Suppressor macrophage treated with lipopolysaccharide for 4 hours (primary cell): ENCODE measurements at regions not wholly inside any gene's neighbourhood (a gene's known extent, or its start where the extent isn't known, plus 50 kb on each side); places are given as distances from the start of the nearest gene placed in this dataset.
"Not testable (repeated sequence)": the region's sequence is repeated elsewhere in the genome, so short reads cannot be mapped to it uniquely, and the experiment has no call there.

Experiments used
- DNase-seq: peaks from one replicate; pipeline ENCODE4 v3.0.0-alpha.2; 2020

GRCh38 chr6:169973588-169974467 is 222.4 kb downstream of the ERMARD start:
- not testable (repeated sequence) for DNase-seq

- DNase-seq = no peak
Observed at GRCh38 chr6:169972736-169973135, 221.3 kb downstream of the ERMARD start.

DNA sequence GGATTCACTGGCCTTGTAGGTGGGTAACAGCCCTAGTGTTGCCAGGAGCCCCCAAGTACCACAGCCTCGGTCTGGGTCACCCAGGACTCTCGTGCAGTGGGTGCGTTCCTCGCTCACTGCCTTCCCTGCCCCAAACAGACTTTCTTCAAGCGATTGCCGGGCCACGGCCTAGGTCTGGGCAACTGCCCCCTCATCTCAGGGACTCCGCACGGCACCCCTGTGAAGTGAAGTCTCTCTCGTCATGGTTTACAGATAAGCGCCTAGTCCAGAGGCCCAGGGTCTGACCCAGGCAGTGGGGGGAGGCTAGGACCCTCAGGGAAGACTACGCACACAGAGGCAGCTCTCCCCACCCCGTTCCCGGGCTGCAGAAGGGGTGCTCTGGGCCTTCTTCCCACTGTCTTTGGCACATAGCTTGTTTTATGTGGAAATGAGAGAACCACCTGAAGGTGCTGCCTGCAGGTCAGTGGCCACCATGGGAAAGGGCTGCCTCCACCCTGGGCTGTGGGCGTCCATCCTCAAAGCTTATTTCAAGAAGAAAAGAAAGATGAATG is 220.8 kb downstream of the ERMARD start:
- no peak for DNase-seq

GRCh38 chr6:169971081-169971861 is 219.8 kb downstream of the ERMARD start:
- no peak for DNase-seq

- no peak for DNase-seq
Observed at GRCh38 chr6:169970306-169970988, 219.0 kb downstream of the ERMARD start.

GRCh38 chr6:169969372-169970099 is 218.1 kb downstream of the ERMARD start:
- DNase-seq = no peak

GRCh38 chr6:169968541-169969270 is 217.3 kb downstream of the ERMARD start:
- no peak for DNase-seq

DNA sequence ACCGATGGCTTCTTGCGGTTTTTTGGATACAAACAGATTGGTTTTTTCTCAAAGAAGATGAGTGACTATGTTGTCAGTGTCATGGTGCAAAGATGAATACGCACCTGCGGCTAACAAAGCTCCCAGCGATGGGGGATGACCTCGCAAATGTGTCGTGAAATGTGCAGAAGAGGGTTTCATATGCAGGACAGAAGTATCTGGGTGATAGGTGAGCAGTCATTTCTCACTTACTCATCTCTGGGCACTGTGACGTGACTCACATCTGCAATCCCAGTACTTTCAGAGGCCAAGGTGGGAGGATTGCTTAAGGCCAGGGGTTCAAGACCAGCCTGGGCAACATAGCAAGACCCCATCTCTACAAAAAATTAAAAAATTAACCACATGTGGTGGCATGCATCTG is 216.3 kb downstream of the ERMARD start:
- no peak for DNase-seq

DNA sequence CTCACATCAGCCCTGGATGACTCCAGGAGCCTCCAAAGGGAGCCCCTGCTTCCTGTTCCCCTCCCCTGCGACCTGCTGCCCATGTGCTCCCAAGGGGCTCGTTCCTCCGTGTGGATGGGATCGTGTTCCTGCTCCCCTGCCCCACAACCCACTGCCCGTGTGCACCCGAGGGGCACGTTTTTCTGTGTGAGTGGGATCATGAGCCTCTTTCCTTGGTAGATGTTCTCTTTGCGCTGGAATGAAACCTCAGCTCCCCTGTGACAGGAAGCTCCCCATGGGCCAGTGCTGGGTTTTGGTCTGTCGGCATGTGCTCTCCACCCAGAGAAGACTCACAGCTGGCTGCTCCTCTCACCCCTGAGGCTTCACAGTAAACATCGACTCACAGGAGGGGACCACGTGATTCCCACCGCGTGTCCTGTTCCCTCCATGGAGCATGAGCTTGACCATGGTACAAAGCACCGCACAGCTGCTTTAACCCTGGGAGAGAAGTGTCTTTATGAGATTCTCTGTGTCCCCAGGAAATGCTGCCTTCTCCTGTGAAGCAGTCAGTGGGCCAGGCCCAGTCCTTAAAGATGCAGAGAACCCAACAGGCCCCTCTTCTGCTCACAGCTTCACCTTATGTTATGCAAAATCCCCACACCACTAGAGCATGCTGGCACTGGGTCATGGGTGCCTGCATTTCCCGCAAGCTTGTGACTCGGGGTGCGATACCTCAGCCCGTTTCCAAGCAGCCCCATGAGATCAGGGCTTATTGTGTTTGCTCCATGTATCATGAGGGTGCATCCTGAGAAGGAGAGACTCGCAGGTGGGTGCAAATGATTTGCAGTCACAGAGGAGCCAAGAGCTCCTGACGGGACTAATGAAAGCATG is 215.1 kb downstream of the ERMARD start:
- no peak for DNase-seq

DNA sequence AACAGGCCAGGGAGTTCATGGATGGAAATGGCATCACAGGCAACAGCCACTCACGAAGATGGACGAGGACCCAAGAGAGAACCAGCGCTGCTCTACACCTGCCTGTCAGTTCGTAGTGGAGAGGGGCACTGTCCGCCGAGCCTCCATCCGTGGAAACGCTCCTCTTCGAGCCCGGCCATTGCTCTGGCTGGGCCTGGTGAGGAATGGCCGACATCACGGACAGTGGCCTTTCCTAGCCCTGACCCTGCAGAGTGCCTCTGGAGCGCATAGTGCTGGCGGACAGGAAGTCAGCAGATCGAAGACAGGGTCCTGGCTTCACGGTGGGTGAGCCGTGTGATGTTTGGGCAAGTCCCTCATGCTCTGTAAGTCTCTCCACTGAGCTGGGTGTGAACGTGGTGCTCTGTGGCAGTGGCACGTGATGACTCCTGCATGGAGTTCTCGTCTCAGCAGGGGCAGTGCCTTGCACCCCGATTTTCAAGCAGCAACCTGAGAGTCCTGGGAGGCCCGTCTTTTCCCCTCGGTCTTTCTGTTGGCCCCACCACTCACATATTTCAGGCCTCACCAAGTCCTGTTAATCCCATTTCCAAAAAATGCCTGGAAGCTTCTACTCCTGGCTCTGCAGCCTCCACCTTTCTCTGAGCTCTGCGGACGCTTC is 214.4 kb downstream of the ERMARD start:
- DNase-seq = no peak

- DNase-seq = no peak
Observed at GRCh38 chr6:169965239-169965638, 213.8 kb downstream of the ERMARD start.

- no peak for DNase-seq
Observed at GRCh38 chr6:169964486-169965180, 213.2 kb downstream of the ERMARD start.

GRCh38 chr6:169963581-169964297 is 212.3 kb downstream of the ERMARD start:
- DNase-seq = no peak

DNA sequence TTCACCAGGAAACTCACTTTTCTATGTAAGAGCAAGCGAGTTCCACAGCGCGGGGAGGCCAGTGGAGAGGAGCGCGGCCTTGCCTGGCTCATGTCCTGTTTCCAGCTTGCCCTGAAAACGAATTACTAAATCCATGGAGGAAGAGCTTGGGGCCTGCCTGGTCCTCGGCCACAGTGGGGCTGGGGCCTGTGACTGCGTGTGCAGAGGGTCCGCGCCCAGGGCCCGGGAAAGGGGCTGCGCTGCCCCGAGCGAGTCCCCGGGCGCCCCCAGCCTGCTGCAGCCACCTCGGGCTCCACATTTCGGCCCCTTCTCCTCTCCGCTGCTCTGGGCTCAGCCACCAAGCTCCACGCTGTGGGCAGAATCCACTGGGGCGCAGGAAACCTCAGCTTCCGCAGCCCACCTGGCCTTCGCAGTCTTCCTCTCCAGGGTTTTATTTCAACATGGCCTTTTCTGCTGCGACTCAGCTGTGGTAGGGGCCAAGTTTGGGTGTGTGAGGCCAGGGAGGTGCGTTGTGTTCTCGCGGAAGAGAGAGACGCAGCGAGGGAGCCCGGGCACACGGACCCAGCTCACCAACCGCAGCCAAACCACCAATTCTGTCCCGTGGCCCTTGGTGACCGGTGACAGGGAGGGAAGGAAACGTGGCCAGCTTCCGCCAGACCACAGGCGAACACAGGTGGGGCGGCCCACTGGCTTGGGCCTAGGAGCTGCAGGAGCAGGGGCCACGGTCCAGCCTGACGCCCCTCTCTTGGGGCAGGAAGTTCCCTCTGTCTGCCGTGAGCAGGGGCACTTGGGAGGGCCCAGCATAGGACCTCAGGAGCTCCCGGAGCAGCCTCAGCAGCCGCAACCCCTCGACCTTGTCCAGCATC is 211.4 kb downstream of the ERMARD start:
- DNase-seq = no peak

DNA sequence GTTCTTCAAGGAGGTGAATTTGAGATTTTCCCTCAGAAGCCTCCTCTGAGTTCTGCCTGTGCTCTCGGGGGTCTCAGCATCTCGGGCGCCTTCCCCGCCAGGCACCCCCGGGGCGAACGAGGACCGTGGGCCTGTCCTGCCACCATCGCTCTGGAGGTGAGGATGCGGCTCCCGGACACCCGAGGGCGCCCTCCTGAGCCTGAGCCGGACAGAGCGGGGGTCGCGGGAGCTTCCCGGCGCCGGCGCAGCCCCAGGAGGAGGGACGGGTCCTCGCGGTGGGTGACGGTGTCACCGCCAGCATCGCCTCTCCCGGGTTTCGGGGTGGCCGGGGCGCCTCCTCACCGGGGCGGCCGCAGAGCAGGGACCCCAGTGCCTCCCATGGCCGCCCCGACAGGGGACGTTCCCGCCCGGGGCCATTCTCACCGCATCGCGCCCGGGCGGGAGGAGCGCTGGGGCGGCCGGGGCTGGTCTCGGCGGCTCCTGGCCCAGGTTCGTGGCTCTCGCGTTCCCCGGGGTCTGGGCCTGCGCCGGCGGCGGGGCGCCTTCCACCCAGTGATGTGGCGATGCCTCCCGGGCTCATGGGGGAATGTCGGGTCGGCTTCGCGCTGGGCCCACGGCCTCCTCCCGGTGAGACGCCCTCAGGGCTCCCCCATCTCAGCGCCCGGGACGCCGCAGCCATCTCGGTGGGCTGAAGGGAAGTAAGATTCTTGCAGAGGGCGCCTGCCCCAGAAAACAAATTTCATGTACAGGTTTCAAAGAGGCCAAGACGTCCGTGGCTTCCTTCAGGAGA is 210.5 kb downstream of the ERMARD start:
- DNase-seq = peak; percentile 26

DNA sequence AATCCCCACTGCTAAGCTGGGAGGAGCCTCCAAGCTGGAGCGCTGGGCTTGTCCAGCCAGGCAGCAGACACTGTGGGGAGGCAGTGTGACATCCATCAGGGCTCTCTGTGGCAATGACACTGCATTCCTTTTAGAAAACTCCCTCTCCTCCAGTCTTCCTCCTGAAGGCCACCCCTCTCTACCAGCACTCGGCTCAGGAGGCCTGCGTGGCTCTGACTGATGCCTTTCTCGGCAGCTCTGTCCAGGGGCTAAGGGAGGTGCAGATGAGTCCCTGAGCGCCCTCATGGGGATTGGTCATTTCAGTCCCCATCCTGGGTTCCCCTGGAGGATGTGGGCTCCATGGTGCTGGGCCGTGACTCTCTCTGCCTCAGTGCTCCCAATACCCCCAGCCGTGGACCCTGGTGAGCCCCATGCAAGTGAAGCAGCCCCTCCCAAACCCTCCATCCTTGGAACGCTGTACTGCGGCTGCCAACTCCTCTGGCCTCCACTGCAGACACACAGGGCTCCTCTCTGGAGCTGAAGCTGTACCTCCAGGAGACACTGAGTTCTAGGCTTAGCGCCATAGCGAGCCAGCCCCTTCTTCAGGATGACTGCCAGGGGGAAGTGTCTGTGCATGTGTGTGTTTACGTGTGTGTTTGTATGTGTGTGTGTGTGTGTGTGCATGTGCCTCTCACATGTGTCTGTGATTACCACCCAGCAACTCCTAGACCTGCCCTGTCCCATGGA is 209.6 kb downstream of the ERMARD start:
- DNase-seq = no peak
